WERI-Rb-1 (cell line): ENCODE measurements at regions not wholly inside any gene's neighbourhood (a gene's known extent, or its start where the extent isn't known, plus 50 kb on each side); places are given as distances from the start of the nearest gene placed in this dataset.

Experiments used
- DNase-seq: peaks from one replicate; pipeline ENCODE4 v3.0.0-alpha.2; 2020
- H3K27ac ChIP-seq: fragments of 250-450 bp; sonication (Bioruptor Pico); 2 replicates; pipeline ENCODE4 v1.5.1; 2020; ENCODE audit warnings: mild to moderate bottlenecking, moderate library complexity
- H3K27me3 ChIP-seq: fragments of 250-450 bp; sonication (Bioruptor Pico); 2 replicates; pipeline ENCODE4 v1.5.1; 2021; ENCODE audit warnings: mild to moderate bottlenecking, low read depth, moderate library complexity; ENCODE audit not compliant: insufficient read depth, severe bottlenecking
- H3K36me3 ChIP-seq: fragments of 250-450 bp; sonication (Bioruptor Pico); 2 replicates; pipeline ENCODE4 v1.5.1; 2020; ENCODE audit warnings: mild to moderate bottlenecking, moderate library complexity
- H3K4me3 ChIP-seq: 2 replicates; pipeline ENCODE4 v1.5.1; 2011; ENCODE audit warnings: low read depth, mild to moderate bottlenecking, control low read depth, low read length
- H3K9me3 ChIP-seq: fragments of 250-450 bp; sonication (Bioruptor Pico); 2 replicates; pipeline ENCODE4 v1.5.1; 2021; ENCODE audit warnings: mild to moderate bottlenecking, moderate library complexity; ENCODE audit not compliant: severe bottlenecking
- TF ChIP-seq, protein P1 (sequence below): IDR thresholded peaks from 2 replicates; pipeline ENCODE4 v1.5.1; 2011; ENCODE audit warnings: low read depth, mild to moderate bottlenecking, control low read depth, inconsistent platforms, low read length

DNA sequence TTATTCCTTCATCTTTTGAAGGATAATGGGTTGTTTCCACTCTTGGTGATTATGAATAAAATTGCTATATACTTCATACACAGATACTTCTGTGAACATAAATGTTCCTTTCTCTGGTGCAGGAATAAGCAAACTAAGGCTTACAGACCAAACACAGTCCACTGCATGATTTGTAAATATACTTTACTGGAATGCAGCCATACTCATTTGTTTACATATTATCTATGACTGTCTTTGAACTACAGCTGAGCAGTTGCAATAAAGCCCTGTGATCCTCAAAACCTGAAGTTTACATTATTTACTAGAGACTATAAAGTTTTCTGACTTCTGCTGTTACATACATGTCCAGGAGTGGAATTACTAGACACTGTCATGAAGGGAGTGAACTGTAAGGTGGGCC lies 381.0 kb upstream of the CNTNAP5 start:
- TF ChIP-seq, protein P1, sequence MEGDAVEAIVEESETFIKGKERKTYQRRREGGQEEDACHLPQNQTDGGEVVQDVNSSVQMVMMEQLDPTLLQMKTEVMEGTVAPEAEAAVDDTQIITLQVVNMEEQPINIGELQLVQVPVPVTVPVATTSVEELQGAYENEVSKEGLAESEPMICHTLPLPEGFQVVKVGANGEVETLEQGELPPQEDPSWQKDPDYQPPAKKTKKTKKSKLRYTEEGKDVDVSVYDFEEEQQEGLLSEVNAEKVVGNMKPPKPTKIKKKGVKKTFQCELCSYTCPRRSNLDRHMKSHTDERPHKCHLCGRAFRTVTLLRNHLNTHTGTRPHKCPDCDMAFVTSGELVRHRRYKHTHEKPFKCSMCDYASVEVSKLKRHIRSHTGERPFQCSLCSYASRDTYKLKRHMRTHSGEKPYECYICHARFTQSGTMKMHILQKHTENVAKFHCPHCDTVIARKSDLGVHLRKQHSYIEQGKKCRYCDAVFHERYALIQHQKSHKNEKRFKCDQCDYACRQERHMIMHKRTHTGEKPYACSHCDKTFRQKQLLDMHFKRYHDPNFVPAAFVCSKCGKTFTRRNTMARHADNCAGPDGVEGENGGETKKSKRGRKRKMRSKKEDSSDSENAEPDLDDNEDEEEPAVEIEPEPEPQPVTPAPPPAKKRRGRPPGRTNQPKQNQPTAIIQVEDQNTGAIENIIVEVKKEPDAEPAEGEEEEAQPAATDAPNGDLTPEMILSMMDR, result no peak
- H3K36me3 ChIP-seq, result no peaks in the 10 kb centered on the region
- H3K4me3 ChIP-seq, result no peak overlapping the region
- no peak for DNase-seq
- no peak overlapping the region for H3K27ac ChIP-seq
- no peaks in the 10 kb centered on the region for H3K27me3 ChIP-seq
- no peaks in the 10 kb centered on the region for H3K9me3 ChIP-seq

GRCh38 chr2:123648016-123648415 lies 377.1 kb upstream of the CNTNAP5 start:
- TF ChIP-seq, protein P1, result no peak
- Histone ChIP-seq H3K4me3 (no peak overlapping the region), H3K27me3 (no peaks in the 10 kb centered on the region), H3K36me3 (no peaks in the 10 kb centered on the region), H3K27ac (no peak overlapping the region), H3K9me3 (no peaks in the 10 kb centered on the region)
- DNase-seq, result no peak

GRCh38 chr2:123648956-123649355 lies 376.1 kb upstream of the CNTNAP5 start:
- TF ChIP-seq, protein P1, result no peak
- no peak for DNase-seq

GRCh38 chr2:123651151-123651550 lies 373.9 kb upstream of the CNTNAP5 start:
- no peak overlapping the region for H3K4me3 ChIP-seq
- TF ChIP-seq, protein P1, result no peak
- no peaks in the 10 kb centered on the region for H3K27me3 ChIP-seq

More at GRCh38 chr2:123648956-123649355, 376.1 kb upstream of the CNTNAP5 start:
- Histone ChIP-seq H3K4me3 (no peak overlapping the region), H3K36me3 (no peaks in the 10 kb centered on the region), H3K9me3 (no peaks in the 10 kb centered on the region), H3K27me3 (no peaks in the 10 kb centered on the region), H3K27ac (no peak overlapping the region)

DNA sequence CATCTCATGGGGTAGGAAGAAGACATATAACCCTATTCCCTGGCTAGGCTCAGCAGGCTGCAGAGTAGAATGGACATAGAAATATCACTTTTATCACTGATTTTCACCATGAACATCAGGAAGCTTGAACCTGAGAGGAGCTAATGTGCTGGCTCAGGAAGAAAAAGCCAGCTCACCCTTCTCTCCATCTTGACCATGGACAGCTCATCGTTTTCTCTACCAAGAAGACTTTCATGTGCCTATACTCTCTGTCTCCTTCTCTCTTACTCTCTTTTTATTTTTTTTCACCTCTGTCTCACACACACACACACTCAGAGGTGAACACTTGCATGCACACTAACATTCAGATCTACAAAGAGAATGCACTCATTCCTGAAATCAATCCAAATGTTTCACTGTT lies 372.8 kb upstream of the CNTNAP5 start:
- Histone ChIP-seq H3K4me3 (no peak overlapping the region), H3K9me3 (no peaks in the 10 kb centered on the region), H3K27me3 (no peaks in the 10 kb centered on the region), H3K27ac (no peak overlapping the region), H3K36me3 (no peaks in the 10 kb centered on the region)
- no peak for DNase-seq
- TF ChIP-seq, protein P1, result no peak

More at GRCh38 chr2:123651151-123651550, 373.9 kb upstream of the CNTNAP5 start:
- Histone ChIP-seq H3K9me3 (no peaks in the 10 kb centered on the region), H3K27ac (no peak overlapping the region), H3K36me3 (no peaks in the 10 kb centered on the region)
- no peak for DNase-seq

GRCh38 chr2:123656590-123656989 lies 368.5 kb upstream of the CNTNAP5 start:
- no peaks in the 10 kb centered on the region for H3K9me3 ChIP-seq
- no peaks in the 10 kb centered on the region for H3K27me3 ChIP-seq
- H3K27ac ChIP-seq, result no peak overlapping the region
- DNase-seq, result no peak
- TF ChIP-seq, protein P1, result no peak
- H3K4me3 ChIP-seq, result no peak overlapping the region
- H3K36me3 ChIP-seq, result no peaks in the 10 kb centered on the region
